MM.1S (cell line): ENCODE measurements at regions not wholly inside any gene's neighbourhood (a gene's known extent, or its start where the extent isn't known, plus 50 kb on each side); places are given as distances from the start of the nearest gene placed in this dataset.

Experiments used
- DNase-seq: peaks from one replicate; pipeline ENCODE4 v3.0.0-alpha.2; 2015
- H2AFZ ChIP-seq: fragments of 300-600 bp; sonication (generic); 2 replicates; pipeline ENCODE4 v1.6.0; 2016; ENCODE audit warnings: antibody characterized with exemption, low read length
- H3F3A ChIP-seq: fragments of 300-600 bp; sonication (generic); 2 replicates; pipeline ENCODE4 v1.6.1; 2016; ENCODE audit warnings: mild to moderate bottlenecking, antibody characterized with exemption, low read length, moderate library complexity, mixed read lengths; ENCODE audit not compliant: insufficient read depth
- H3K27ac ChIP-seq: fragments of 300-600 bp; sonication (generic); 2 replicates; pipeline ENCODE4 v1.5.1; 2016; ENCODE audit warnings: mild to moderate bottlenecking, low read length
- H3K27me3 ChIP-seq: fragments of 300-600 bp; sonication (generic); replicated peaks from 2 replicates; pipeline ENCODE4 v1.6.0; 2016; ENCODE audit warnings: low read length; ENCODE audit not compliant: insufficient read depth
- H3K36me3 ChIP-seq: fragments of 300-600 bp; sonication (generic); replicated peaks from 2 replicates; pipeline ENCODE4 v1.6.1; 2016; ENCODE audit warnings: mild to moderate bottlenecking, low read length, mixed read lengths; ENCODE audit not compliant: insufficient read depth
- H3K4me1 ChIP-seq: fragments of 300-600 bp; sonication (generic); 2 replicates; pipeline ENCODE4 v1.6.1; 2016; ENCODE audit warnings: low read length, mixed read lengths
- H3K4me2 ChIP-seq: fragments of 300-600 bp; sonication (generic); 2 replicates; pipeline ENCODE4 v1.6.0; 2016; ENCODE audit warnings: low read depth, low read length
- H3K4me3 ChIP-seq: fragments of 300-600 bp; sonication (generic); 2 replicates; pipeline ENCODE4 v1.5.1; 2016; ENCODE audit warnings: low read length, mixed read lengths
- H3K79me2 ChIP-seq: fragments of 300-600 bp; sonication (generic); 2 replicates; pipeline ENCODE4 v1.6.1; 2016; ENCODE audit warnings: mixed run types, low read length, mixed read lengths
- H3K9ac ChIP-seq: fragments of 300-600 bp; sonication (generic); 2 replicates; pipeline ENCODE4 v1.6.1; 2016; ENCODE audit warnings: low read length, mixed read lengths
- H3K9me2 ChIP-seq: fragments of 300-600 bp; sonication (generic); replicated peaks from 2 replicates; pipeline ENCODE4 v1.6.1; 2016; ENCODE audit warnings: mild to moderate bottlenecking, low read length, mixed read lengths; ENCODE audit not compliant: insufficient read depth
- H3K9me3 ChIP-seq: fragments of 300-600 bp; sonication (generic); replicated peaks from 2 replicates; pipeline ENCODE4 v1.6.1; 2016; ENCODE audit warnings: mild to moderate bottlenecking, low read length, mixed read lengths; ENCODE audit not compliant: insufficient read depth
- H4K20me1 ChIP-seq: fragments of 300-600 bp; sonication (generic); 2 replicates; pipeline ENCODE4 v1.6.1; 2016; ENCODE audit warnings: mild to moderate bottlenecking, low read length, moderate library complexity, mixed read lengths; ENCODE audit not compliant: insufficient read depth
- EZH2 ChIP-seq: fragments of 300-600 bp; sonication (generic); optimal IDR thresholded peaks from 2 replicates; pipeline ENCODE3; 2017; ENCODE audit warnings: low read depth, mild to moderate bottlenecking, antibody characterized with exemption, low read length, mixed read lengths
- EZH2phosphoT487 ChIP-seq: fragments of 300-600 bp; sonication (generic); IDR thresholded peaks from 2 replicates; pipeline ENCODE4 v1.6.1; 2018; ENCODE audit warnings: antibody characterized with exemption, low read length
- TF ChIP-seq, protein P1 (sequence below): fragments of 300-600 bp; sonication (generic); IDR thresholded peaks from 2 replicates; pipeline ENCODE4 v1.5.1; 2016; ENCODE audit warnings: antibody characterized with exemption, low read length, mixed read lengths

- no peaks in the 10 kb centered on the region for H3K9me3 ChIP-seq
- TF ChIP-seq, protein P1, sequence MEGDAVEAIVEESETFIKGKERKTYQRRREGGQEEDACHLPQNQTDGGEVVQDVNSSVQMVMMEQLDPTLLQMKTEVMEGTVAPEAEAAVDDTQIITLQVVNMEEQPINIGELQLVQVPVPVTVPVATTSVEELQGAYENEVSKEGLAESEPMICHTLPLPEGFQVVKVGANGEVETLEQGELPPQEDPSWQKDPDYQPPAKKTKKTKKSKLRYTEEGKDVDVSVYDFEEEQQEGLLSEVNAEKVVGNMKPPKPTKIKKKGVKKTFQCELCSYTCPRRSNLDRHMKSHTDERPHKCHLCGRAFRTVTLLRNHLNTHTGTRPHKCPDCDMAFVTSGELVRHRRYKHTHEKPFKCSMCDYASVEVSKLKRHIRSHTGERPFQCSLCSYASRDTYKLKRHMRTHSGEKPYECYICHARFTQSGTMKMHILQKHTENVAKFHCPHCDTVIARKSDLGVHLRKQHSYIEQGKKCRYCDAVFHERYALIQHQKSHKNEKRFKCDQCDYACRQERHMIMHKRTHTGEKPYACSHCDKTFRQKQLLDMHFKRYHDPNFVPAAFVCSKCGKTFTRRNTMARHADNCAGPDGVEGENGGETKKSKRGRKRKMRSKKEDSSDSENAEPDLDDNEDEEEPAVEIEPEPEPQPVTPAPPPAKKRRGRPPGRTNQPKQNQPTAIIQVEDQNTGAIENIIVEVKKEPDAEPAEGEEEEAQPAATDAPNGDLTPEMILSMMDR = no peak
- TF ChIP-seq EZH2phosphoT487 (no peak), EZH2 (no peak)
- H3K9ac ChIP-seq = no peak overlapping the region
- DNase-seq = no peak
- no peak overlapping the region for H2AFZ ChIP-seq
- peaks cover 5% of the 10 kb centered on the region; the same call in 1 of the 2 replicates for H3K79me2 ChIP-seq
- H3K27ac ChIP-seq = no peak overlapping the region
- 0 out of 2 replicates have a peak, but pooled peaks cover 4% of the 10 kb centered on the region for H3K4me1 ChIP-seq
- no peak overlapping the region for H3K4me2 ChIP-seq
- H3K4me3 ChIP-seq = no peak overlapping the region
- H3K27me3 ChIP-seq = no peaks in the 10 kb centered on the region
- no peaks in the 10 kb centered on the region for H3K9me2 ChIP-seq
- no peaks in the 10 kb centered on the region for H3K36me3 ChIP-seq
- H3F3A ChIP-seq = no peaks in the 10 kb centered on the region
- H4K20me1 ChIP-seq = no peaks in the 10 kb centered on the region
These were observed 283.8 kb upstream of the DMRT1 start for GRCh38 chr9:557601-558201.

DNA sequence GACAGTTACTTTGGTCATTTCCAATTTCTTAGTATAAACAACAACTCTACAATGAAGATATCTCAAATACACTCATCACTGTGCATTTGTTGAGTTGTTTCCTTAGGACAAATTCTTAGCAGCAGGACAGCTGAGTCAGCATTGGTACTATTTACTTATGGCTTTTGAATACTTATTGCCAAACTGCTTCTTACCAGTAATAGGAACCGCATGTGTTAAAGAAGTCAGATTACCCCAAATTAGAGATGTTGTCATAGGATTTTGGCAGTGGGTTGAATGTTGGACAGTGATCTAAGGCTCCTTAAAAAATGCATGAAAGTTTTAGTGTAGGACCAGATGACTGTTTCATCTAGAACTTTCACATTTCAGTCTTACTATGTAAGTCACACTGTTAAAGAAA, 280.1 kb upstream of the DMRT1 start:
- no peak for DNase-seq
- no peaks in the 10 kb centered on the region for H4K20me1 ChIP-seq
- H3K9me3 ChIP-seq = no peaks in the 10 kb centered on the region
- TF ChIP-seq EZH2 (no peak), EZH2phosphoT487 (no peak)
- TF ChIP-seq, protein P1 = no peak
- H3K9me2 ChIP-seq = no peaks in the 10 kb centered on the region
- no peaks in the 10 kb centered on the region for H3F3A ChIP-seq
- no peaks in the 10 kb centered on the region for H3K36me3 ChIP-seq
- no peaks in the 10 kb centered on the region for H3K27me3 ChIP-seq
- H2AFZ ChIP-seq = no peak overlapping the region
- H3K27ac ChIP-seq = no peak overlapping the region
- no peak overlapping the region for H3K4me3 ChIP-seq
- H3K79me2 ChIP-seq = peaks cover 5% of the 10 kb centered on the region; the same call in 1 of the 2 replicates
- no peak overlapping the region for H3K9ac ChIP-seq
- no peak overlapping the region for H3K4me2 ChIP-seq
- 0 out of 2 replicates have a peak, but pooled peaks cover 4% of the 10 kb centered on the region for H3K4me1 ChIP-seq

GRCh38 chr9:563200-563599, 278.3 kb upstream of the DMRT1 start:
- no peaks in the 10 kb centered on the region for H4K20me1 ChIP-seq
- H3F3A ChIP-seq = no peaks in the 10 kb centered on the region

More at GRCh38 chr9:563200-563599, 278.3 kb upstream of the DMRT1 start:
- H3K9me3 ChIP-seq = no peaks in the 10 kb centered on the region
- H2AFZ ChIP-seq = no peak overlapping the region
- TF ChIP-seq, protein P1 = no peak
- no peak for TF ChIP-seq EZH2phosphoT487
- no peak for TF ChIP-seq EZH2
- no peaks in the 10 kb centered on the region for H3K36me3 ChIP-seq
- DNase-seq = no peak
- H3K27me3 ChIP-seq = no peaks in the 10 kb centered on the region
- H3K4me1 ChIP-seq = peaks cover 18% of the 10 kb centered on the region; the same call in 1 of the 2 replicates
- peaks cover 9% of the 10 kb centered on the region; the same call in 1 of the 2 replicates for H3K79me2 ChIP-seq
- H3K27ac ChIP-seq = no peak overlapping the region
- H3K4me2 ChIP-seq = no peak overlapping the region
- H3K9me2 ChIP-seq = no peaks in the 10 kb centered on the region
- no peak overlapping the region for H3K4me3 ChIP-seq
- H3K9ac ChIP-seq = no peak overlapping the region
